ENCODE measurements at regions not wholly inside any gene's neighbourhood (a gene's known extent, or its start where the extent isn't known, plus 50 kb on each side); places are given as distances from the start of the nearest gene placed in this dataset.

DNA sequence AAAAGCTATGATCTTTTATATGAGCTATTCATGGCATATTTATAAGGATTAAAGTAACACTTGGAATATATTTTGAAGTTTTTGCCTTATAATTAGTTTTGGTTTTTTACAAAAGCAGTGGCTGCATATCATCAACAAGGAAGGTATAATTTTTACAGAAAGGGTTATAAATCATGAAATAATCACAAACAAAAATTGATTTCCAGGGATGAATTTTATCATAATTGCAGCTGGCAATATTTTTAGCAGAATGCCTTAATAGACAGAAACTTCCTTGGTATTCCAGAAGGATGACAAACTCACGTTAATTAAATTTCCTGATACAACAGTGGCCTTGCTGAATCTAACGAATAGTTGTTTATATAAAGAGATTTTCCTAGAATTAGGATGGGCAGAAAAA is 260.5 kb upstream of the SLC39A10 start:
- DNase-seq: no peak

DNA sequence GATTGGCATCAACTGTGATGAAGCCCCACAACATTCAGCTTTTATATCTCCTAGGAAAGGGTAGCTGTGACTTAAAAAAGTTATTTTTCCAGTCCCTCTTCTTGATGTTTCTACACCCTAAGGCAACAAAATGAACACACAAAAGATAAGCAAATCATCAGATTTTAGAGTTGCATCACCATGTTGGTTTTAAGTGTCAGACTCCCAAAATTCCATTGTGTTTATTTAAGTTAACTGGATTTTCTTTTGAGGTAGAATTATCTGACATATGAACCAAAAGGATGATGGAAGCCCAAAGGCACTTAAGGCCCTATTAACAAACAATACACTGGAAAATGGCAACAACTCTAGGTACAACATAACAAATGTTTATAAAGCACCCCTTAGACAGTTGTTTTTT is 261.7 kb upstream of the SLC39A10 start:
- DNase-seq: no peak

DNA sequence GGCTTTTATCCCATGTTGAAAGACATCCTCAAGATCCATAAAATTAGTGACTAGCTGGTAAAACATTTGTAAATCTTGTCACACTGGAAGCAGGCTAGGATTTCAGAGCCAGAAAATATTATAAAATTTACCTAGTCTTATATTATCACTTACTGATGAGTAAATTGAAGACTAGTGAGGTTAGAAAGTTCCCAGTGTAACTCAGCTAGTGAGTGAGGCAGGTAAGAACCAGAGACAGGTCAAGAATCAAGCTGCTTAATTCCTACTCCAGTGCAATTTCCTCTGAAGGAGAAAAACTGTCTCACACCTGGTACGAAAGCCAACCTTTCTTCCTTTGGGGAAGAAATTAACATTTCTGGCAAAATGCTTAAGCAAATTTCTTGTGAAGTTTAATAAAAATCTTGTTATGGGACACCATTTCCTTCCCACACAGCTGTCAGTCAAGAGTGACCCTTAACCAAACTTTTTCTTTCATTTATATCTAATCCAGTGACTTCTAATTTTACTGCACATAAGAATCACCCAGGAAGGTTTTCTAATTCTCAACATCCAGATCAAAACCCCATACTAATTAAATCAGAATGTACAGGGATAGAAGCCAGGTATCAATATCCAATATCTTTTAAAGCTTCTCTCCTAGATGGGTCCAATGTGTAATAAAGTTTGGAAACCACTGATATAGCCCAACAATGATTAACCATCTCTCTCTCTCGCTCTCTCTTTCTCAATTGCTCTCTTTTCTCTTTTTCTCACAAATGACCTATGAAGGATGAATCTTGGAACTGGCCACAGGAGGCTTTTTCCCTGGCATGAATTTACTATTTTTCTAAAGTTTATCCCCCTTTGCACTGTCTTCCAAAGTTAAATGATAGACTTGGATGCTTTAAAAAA is 264.3 kb upstream of the SLC39A10 start:
- DNase-seq: no peak

DNA sequence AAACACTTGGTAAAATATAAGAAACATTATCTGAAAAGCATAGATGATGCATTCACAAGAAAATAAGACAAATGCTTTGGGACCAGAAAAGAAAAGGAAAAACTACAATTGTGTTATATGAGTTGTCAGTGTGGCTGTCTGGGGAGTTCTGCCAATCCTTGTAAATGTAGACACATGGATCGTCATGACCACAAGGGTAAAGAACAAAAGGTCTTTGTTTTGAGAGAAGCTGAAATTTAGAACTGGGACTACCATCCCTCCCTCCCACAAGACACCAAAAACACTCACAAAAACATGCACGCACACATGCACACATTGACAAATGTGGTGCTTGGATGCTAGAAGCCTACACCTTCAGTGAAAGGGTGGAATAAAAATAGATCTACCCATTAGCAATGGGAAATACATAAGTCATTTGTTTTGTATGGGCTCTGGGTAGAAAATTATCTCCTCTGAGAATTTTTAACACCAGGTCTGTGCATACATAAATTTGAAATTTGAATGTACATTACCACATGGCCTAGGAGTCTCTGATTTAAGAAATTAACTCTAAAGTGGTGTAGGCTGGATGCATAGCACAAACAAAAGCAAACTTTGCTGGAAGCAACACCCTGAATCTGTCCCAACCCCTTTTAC is 266.2 kb upstream of the SLC39A10 start:
- no peak for DNase-seq

DNA sequence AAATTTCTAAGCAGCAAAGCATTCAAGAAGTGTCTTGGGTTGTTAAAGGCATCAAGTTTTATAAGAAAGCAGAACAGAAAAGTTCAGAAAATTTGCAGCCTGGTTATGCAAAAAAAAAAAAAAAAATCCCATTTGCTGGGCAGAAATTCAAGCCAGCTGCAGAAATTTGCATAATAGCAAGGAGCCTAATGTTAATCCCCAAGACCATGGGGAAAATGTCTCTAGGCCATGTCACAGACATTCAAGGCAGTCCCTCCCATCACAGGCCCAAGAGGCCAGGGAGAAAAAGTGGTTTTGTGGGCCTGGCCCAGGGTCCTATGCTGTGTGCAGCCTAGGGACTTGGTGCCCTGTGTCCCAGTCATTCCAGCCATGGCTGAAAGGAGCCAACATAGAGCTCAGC is 269.0 kb upstream of the SLC39A10 start:
- no peak for DNase-seq

- DNase-seq: no peak
Observed at GRCh38 chr2:195382186-195382585, 274.8 kb upstream of the SLC39A10 start.

DNA sequence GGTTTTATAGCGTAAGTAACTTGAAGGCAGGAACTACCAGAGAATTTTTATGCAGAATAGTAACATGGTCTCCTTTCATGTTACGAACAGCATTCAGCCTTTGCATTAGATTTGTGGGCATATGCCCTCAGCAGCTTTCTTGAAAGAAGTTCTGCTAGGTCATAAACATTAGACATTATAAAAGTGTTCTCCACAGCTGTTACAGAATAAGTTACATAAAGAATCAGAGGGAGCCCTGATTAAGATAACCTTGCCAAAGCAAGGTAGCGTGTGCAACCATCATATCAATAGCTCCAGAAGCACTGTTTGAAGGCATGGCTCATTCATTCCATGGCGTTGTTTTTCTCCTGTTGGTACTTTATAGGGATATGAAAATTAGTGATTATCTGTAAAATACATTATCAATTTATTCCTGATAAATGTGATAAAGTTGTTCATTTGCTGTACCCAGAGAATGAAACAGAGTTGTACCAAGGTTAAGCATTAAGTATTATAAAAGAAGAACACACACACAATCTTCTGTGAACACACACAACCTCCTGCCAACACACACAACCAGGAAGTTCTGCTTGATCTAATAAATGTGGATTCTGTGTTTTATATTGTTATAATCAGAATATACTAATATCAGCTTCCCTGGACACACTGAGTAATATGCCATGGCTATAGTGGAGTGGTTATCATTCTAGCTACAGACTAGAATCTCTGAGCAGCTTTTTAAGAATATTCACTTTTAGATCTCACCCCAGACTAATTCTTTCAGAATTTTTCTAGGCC is 286.7 kb upstream of the SLC39A10 start:
- no peak for DNase-seq

DNA sequence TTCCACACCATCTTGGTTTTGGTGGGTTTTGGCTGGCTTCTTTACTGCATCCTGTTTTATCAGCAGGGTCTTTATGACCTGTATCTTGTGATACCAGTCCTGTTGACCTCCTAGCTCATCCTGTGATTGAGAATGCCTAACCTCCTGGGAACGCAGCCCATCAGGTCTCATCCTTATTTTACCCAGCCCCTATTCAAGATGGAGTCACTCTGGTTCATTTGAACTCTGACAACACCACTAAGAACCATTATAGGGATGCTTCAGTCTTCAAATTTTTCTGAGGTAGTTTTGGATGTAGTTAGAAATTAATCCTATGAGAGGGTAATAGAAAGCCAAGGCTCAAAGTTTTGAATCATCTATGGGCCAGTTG is 287.8 kb upstream of the SLC39A10 start:
- DNase-seq: no peak

DNA sequence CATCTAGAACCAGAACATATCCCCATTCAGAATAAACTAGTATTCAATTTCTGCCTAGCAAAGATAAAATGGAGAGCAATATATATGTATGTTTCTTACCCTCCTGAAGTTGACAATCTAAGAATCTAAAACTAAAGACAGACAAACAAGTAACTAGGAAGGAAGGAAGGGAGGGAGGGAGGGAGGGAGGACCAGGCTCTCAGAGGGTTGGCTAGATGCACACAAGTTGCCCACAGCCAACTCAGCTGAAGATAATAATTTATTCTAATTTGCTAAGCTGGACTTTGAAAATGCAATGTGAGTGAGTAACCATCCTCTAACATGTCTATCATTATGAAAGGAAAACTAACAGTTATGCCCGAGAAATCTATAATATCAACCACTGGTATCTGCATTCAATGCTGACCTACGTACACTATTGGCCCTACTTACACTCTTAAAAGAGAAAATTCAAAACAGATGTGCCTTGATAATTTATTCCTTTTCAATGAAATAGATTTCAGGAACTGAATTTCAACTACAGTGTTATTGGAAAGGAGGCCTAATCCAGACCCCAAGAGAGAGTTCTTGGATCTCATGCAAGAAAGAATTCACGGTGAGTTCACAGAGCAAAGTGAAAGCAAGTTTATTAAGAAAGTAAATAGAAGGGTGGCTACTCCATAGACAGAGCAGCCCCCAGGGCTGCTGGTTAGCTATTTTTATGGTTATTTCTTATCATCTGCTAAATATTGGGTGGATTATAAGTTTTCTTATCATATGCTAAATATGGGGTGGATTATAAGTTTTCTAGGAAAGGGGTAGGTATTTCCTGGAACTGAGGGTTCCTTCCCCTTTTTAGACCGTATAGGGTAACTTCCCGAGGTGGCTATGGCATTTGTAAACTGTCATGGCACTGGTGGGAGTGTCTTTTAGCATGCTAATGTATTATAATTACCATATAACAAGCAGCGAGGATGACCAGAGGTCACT is 288.5 kb upstream of the SLC39A10 start:
- no peak for DNase-seq

GRCh38 chr2:195367809-195368208 is 289.2 kb upstream of the SLC39A10 start:
- DNase-seq: no peak

DNA sequence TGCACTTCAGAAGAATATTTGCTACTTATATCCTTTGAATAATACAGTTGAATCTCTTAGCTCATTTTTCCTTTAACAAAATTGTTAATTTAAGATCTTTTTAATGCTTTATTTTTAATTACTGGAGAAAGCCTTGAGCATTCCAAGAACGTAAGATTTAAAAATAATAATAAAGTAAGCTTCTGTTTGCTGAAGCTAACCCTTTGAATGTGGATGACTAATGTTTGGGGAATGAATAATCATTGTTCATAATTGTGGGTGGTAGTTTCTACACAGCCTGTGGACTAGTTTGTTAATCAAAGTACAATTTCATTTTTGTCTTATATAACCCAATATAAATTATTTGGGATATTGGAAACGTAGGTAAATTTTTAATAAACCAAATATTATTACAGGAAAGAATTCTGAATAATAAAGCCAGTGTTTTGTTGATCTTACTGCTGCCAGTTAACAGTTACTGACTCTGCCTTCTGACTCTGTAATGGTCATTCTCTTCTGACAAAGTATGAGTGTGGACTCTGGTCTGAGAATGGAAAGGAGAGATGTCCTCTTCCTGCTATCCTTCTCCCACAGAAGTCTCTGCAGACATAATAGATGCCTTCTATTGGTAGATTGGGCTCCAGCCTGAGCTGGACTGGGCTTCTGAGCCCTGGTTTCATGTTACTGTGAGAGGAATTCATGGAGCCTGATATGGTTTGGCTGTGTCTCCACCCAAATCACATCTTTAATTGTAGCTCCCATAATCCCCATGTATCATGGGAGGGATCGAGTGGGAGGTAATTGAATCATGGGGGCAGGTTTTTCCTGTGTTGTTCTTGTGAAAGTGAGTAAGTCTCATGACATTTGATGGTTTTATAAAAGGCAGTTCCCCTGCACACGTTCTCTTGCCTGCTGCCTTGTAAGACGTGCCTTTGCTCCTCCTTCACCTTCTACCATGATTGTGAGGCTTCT is 292.7 kb upstream of the SLC39A10 start:
- no peak for DNase-seq

- no peak for DNase-seq
Observed at GRCh38 chr2:195363496-195363895, 293.5 kb upstream of the SLC39A10 start.

DNA sequence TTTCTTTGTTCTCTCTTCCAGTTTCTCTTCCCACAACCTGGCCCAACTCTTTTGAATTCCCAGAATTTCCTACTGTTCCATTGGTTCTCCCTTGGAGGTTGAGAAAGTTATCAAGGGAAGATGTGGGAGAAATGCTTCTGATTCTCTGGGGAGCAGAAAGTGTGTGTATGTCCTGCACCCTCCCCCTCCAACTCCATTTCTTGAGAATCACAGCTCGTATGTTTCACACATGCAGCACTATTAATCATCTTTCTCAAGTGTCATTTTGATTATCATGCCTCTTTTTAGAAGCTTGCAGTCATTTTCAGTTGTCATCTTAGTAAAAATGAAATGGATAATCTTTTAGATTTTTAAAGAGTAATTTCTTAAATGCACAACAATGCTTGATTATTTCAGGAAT is 296.8 kb upstream of the SLC39A10 start:
- no peak for DNase-seq

DNA sequence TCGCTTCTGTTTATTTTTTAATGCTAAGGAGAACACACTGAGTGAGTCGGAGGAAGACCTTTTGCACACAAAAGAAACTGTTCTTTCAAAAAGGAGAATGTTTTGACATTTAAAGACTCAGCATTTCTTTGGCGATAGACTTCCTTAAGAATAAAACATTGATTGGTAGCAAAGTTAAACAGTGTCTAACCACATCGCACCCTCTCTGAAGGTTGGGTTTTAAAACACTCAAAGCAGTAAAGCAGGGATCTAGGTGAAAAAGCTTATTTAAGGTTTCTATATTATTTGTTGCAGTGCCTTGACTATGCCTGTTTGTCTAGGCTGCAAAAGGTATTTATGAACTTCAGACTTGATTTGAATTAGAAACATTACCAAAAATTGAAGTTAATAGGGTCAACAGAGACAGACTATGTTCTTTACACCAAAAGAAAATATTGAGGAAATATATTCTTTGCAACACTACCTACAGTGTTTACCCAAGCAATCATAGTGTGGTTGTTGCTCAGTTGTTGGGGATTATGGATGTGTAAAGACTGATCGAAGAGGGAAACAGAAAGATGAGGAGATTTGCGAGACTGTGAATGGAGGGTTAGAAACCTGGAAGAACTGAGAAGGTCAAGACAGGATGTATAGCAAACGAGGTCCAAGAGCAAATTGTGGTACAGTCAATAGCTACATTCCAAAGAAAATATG is 297.8 kb upstream of the SLC39A10 start:
- DNase-seq: no peak

- DNase-seq: no peak
Observed at GRCh38 chr2:195356920-195357440, 300.0 kb upstream of the SLC39A10 start.

GRCh38 chr2:195356026-195356425 is 301.0 kb upstream of the SLC39A10 start:
- no peak for DNase-seq

DNA sequence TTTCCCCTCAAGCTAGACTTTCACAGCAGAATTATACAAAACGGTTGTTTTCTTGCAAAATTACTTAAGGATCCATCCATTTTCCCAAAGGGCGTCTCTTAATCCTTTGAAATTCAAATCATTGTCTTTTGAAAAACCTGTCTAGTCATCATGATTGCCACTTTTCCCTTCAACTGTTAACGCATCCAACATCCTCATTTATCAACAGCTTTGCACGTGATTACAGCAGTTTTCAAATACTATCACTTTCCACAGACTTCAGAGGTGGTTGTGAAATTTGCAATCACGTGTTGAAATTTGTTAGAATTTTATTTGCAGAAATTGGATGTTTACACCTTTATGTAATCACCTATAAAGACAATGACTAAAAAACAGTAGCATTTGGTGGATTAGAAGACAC is 304.4 kb upstream of the SLC39A10 start:
- no peak for DNase-seq

DNA sequence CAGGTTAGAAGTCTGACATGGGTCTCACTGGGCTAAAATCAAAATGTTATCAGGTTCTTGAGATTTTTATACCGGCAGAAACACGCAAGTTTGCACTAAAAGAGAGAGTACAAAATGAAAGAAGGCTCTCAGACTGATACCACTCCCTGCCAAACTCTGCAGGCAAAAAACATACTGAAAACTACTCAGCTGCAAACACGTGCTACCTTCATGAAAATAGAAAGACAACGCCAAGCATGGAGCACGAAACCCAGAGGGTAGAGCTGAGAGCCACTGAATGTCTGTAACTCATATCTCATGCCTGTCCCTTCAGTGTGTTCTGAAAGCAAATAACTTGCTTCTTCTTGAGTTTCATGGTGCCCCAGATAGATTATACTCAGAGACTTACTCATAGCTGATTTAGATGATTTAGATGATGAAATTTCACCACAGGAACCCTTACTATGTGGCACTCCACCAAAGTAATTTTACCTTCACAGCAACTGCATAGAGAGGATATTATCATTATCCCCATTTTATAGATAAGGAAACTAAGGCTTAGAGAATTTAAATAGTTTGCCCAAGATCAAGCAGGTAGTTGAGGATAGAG is 313.0 kb upstream of the SLC39A10 start:
- DNase-seq: no peak

GRCh38 chr2:195343540-195343939 is 313.5 kb upstream of the SLC39A10 start:
- no peak for DNase-seq

- no peak for DNase-seq
Observed at GRCh38 chr2:195342061-195342460, 315.0 kb upstream of the SLC39A10 start.
